ENCODE measurements at regions not wholly inside any gene's neighbourhood (a gene's known extent, or its start where the extent isn't known, plus 50 kb on each side); places are given as distances from the start of the nearest gene placed in this dataset.
A peak's percentile ranks its signal among the peaks of the same experiment; 100 is the strongest.

- Histone ChIP-seq H3K4me1 (ENCODE audit: control insufficient read depth in 2 of 2, insufficient read depth in 2 of 2, low read length in 2 of 2) (no peaks in the 10 kb centered on the region), H3K27ac (ENCODE audit: low read depth, low read length) (no peak overlapping the region), H3K4me3 (ENCODE audit: low read length) (no peak overlapping the region), H3K27me3 (ENCODE audit: control insufficient read depth in 2 of 2, insufficient read depth in 2 of 2, low read length in 2 of 2) (no peaks in the 10 kb centered on the region), H3K36me3 (ENCODE audit: control insufficient read depth in 2 of 3, insufficient read depth in 3 of 3, low read length in 3 of 3) (no peaks in the 10 kb centered on the region), H3K9me3 (ENCODE audit: control insufficient read depth in 2 of 3, low read length in 3 of 3) (no peaks in the 10 kb centered on the region)
- Mint-ChIP-seq H3K9me3 (peaks cover 0 to 5% (median 0%) of the 10 kb centered on the region in 11 donors), H3K4me3 (no peak overlapping the region), H3K27me3 (peaks cover 0 to 7% (median 4%) of the 10 kb centered on the region in 5 donors), H3K36me3 (no peaks in the 10 kb centered on the region), H3K27ac (no peak overlapping the region), H3K4me1 (peaks cover 0 to under 1% (median 0%) of the 10 kb centered on the region in 7 donors)
- DNase-seq (no peak), ATAC-seq (no peak)
- POLR2A ChIA-PET: no interaction called here
- intact Hi-C loops (cut with micrococcal nuclease): no loop called here
- CTCF ChIA-PET: no interaction called here
Observed at GRCh38 chr2:128589681-128590080, 271.0 kb upstream of the HS6ST1 start.

- ATAC-seq (no peak), DNase-seq (no peak)
- no peaks in the 10 kb centered on the region for H3K4me1 Mint-ChIP-seq
- Histone ChIP-seq H3K36me3 (ENCODE audit: control insufficient read depth in 2 of 3, insufficient read depth in 3 of 3, low read length in 3 of 3) (no peaks in the 10 kb centered on the region), H3K4me3 (ENCODE audit: low read length) (no peak overlapping the region), H3K27me3 (ENCODE audit: control insufficient read depth in 2 of 2, insufficient read depth in 2 of 2, low read length in 2 of 2) (no peaks in the 10 kb centered on the region), H3K27ac (ENCODE audit: low read depth, low read length) (no peak overlapping the region), H3K9me3 (ENCODE audit: control insufficient read depth in 2 of 3, low read length in 3 of 3) (no peaks in the 10 kb centered on the region), H3K4me1 (ENCODE audit: control insufficient read depth in 2 of 2, insufficient read depth in 2 of 2, low read length in 2 of 2) (no peaks in the 10 kb centered on the region)
- H3K27me3 Mint-ChIP-seq: peaks cover 0 to 7% (median 4%) of the 10 kb centered on the region in 5 donors
- intact Hi-C loops (cut with micrococcal nuclease): no loop called here
- ChIA-PET POLR2A (no interaction called here), CTCF (no interaction called here)
- H3K9me3 Mint-ChIP-seq: peaks cover 0 to 5% (median 0%) of the 10 kb centered on the region in 11 donors
- no peaks in the 10 kb centered on the region for H3K36me3 Mint-ChIP-seq
- H3K27ac Mint-ChIP-seq: no peak overlapping the region
- H3K4me3 Mint-ChIP-seq: no peak overlapping the region
Observed at GRCh38 chr2:128590309-128591021, 271.8 kb upstream of the HS6ST1 start.

GRCh38 chr2:128591022-128591860 lies 272.6 kb upstream of the HS6ST1 start:
- H3K27ac ChIP-seq (ENCODE audit: low read depth, low read length): no peak overlapping the region
- no peaks in the 10 kb centered on the region for H3K36me3 Mint-ChIP-seq
- no peaks in the 10 kb centered on the region for H3K9me3 ChIP-seq (ENCODE audit: control insufficient read depth in 2 of 3, low read length in 3 of 3)
- CTCF ChIA-PET: no interaction called here
- H3K4me3 Mint-ChIP-seq: no peak overlapping the region
- POLR2A ChIA-PET: no interaction called here
- no peaks in the 10 kb centered on the region for H3K4me1 Mint-ChIP-seq
- peaks cover 0 to 4% (median 0%) of the 10 kb centered on the region in 11 donors for H3K9me3 Mint-ChIP-seq
- no peak for ATAC-seq
- DNase-seq: no peak
- H3K27me3 ChIP-seq (ENCODE audit: control insufficient read depth in 2 of 2, insufficient read depth in 2 of 2, low read length in 2 of 2): no peaks in the 10 kb centered on the region
- H3K4me3 ChIP-seq (ENCODE audit: low read length): no peak overlapping the region
- no peaks in the 10 kb centered on the region for H3K36me3 ChIP-seq (ENCODE audit: control insufficient read depth in 2 of 3, insufficient read depth in 3 of 3, low read length in 3 of 3)
- peaks cover 0 to 7% (median 4%) of the 10 kb centered on the region in 5 donors for H3K27me3 Mint-ChIP-seq
- no peaks in the 10 kb centered on the region for H3K4me1 ChIP-seq (ENCODE audit: control insufficient read depth in 2 of 2, insufficient read depth in 2 of 2, low read length in 2 of 2)
- intact Hi-C loops (cut with micrococcal nuclease): no loop called here
- no peak overlapping the region for H3K27ac Mint-ChIP-seq

GRCh38 chr2:128591861-128592822 lies 273.5 kb upstream of the HS6ST1 start:
- Histone ChIP-seq H3K9me3 (ENCODE audit: control insufficient read depth in 2 of 3, low read length in 3 of 3) (no peaks in the 10 kb centered on the region), H3K27ac (ENCODE audit: low read depth, low read length) (no peak overlapping the region), H3K4me3 (ENCODE audit: low read length) (no peak overlapping the region), H3K27me3 (ENCODE audit: control insufficient read depth in 2 of 2, insufficient read depth in 2 of 2, low read length in 2 of 2) (no peaks in the 10 kb centered on the region), H3K4me1 (ENCODE audit: control insufficient read depth in 2 of 2, insufficient read depth in 2 of 2, low read length in 2 of 2) (no peaks in the 10 kb centered on the region), H3K36me3 (ENCODE audit: control insufficient read depth in 2 of 3, insufficient read depth in 3 of 3, low read length in 3 of 3) (no peaks in the 10 kb centered on the region)
- intact Hi-C loops (cut with micrococcal nuclease): no loop called here
- H3K36me3 Mint-ChIP-seq: no peaks in the 10 kb centered on the region
- H3K9me3 Mint-ChIP-seq: no peaks in the 10 kb centered on the region
- ChIA-PET CTCF (no interaction called here), POLR2A (no interaction called here)
- peaks cover 0 to 7% (median 4%) of the 10 kb centered on the region in 5 donors for H3K27me3 Mint-ChIP-seq
- no peak overlapping the region for H3K4me3 Mint-ChIP-seq
- H3K4me1 Mint-ChIP-seq: no peaks in the 10 kb centered on the region
- no peak for DNase-seq
- no peak for ATAC-seq
- no peak overlapping the region for H3K27ac Mint-ChIP-seq

GRCh38 chr2:128593518-128593878 lies 274.8 kb upstream of the HS6ST1 start:
- Mint-ChIP-seq H3K4me3 (no peak overlapping the region), H3K27ac (no peak overlapping the region), H3K36me3 (no peaks in the 10 kb centered on the region), H3K27me3 (peaks cover 0 to 7% (median 4%) of the 10 kb centered on the region in 5 donors), H3K9me3 (no peaks in the 10 kb centered on the region), H3K4me1 (no peaks in the 10 kb centered on the region)
- no peak for DNase-seq
- Histone ChIP-seq H3K36me3 (ENCODE audit: control insufficient read depth in 2 of 3, insufficient read depth in 3 of 3, low read length in 3 of 3) (no peaks in the 10 kb centered on the region), H3K9me3 (ENCODE audit: control insufficient read depth in 2 of 3, low read length in 3 of 3) (no peaks in the 10 kb centered on the region), H3K27me3 (ENCODE audit: control insufficient read depth in 2 of 2, insufficient read depth in 2 of 2, low read length in 2 of 2) (no peaks in the 10 kb centered on the region), H3K4me3 (ENCODE audit: low read length) (no peak overlapping the region), H3K27ac (ENCODE audit: low read depth, low read length) (no peak overlapping the region), H3K4me1 (ENCODE audit: control insufficient read depth in 2 of 2, insufficient read depth in 2 of 2, low read length in 2 of 2) (no peaks in the 10 kb centered on the region)
- no peak for ATAC-seq
- ChIA-PET POLR2A (no interaction called here), CTCF (no interaction called here)
- intact Hi-C loops (cut with micrococcal nuclease): no loop called here

- H3K9me3 Mint-ChIP-seq: no peaks in the 10 kb centered on the region
- H3K27me3 Mint-ChIP-seq: peaks cover 0 to 7% (median under 1%) of the 10 kb centered on the region in 5 donors
- POLR2A ChIA-PET: no interaction called here
- H3K9me3 ChIP-seq (ENCODE audit: control insufficient read depth in 2 of 3, low read length in 3 of 3): no peaks in the 10 kb centered on the region
- H3K36me3 Mint-ChIP-seq: no peaks in the 10 kb centered on the region
- H3K4me1 Mint-ChIP-seq: no peaks in the 10 kb centered on the region
- no peak for ATAC-seq
- no peaks in the 10 kb centered on the region for H3K27me3 ChIP-seq (ENCODE audit: control insufficient read depth in 2 of 2, insufficient read depth in 2 of 2, low read length in 2 of 2)
- no peak overlapping the region for H3K27ac ChIP-seq (ENCODE audit: low read depth, low read length)
- no peak overlapping the region for H3K4me3 ChIP-seq (ENCODE audit: low read length)
- CTCF ChIA-PET: no interaction called here
- intact Hi-C loops (cut with micrococcal nuclease): no loop called here
- H3K36me3 ChIP-seq (ENCODE audit: control insufficient read depth in 2 of 3, insufficient read depth in 3 of 3, low read length in 3 of 3): no peaks in the 10 kb centered on the region
- no peaks in the 10 kb centered on the region for H3K4me1 ChIP-seq (ENCODE audit: control insufficient read depth in 2 of 2, insufficient read depth in 2 of 2, low read length in 2 of 2)
- no peak overlapping the region for H3K27ac Mint-ChIP-seq
- no peak overlapping the region for H3K4me3 Mint-ChIP-seq
- DNase-seq: peak in 1 of 9 donors; percentile 16
Observed at GRCh38 chr2:128593879-128594650, 275.4 kb upstream of the HS6ST1 start.

Data from naive thymus-derived CD4-positive, alpha-beta T cell (primary cell).